Cerebellar nuclear complex (tissue), 1 donor: ENCODE measurements at regions not wholly inside any gene's neighbourhood (a gene's known extent, or its start where the extent isn't known, plus 50 kb on each side); places are given as distances from the start of the nearest gene placed in this dataset.

Experiments used
- DNase-seq, 2 experiments: peaks; one replicate each; lab custom pipeline; 2025; lab: John Stamatoyannopoulos, UW

DNA sequence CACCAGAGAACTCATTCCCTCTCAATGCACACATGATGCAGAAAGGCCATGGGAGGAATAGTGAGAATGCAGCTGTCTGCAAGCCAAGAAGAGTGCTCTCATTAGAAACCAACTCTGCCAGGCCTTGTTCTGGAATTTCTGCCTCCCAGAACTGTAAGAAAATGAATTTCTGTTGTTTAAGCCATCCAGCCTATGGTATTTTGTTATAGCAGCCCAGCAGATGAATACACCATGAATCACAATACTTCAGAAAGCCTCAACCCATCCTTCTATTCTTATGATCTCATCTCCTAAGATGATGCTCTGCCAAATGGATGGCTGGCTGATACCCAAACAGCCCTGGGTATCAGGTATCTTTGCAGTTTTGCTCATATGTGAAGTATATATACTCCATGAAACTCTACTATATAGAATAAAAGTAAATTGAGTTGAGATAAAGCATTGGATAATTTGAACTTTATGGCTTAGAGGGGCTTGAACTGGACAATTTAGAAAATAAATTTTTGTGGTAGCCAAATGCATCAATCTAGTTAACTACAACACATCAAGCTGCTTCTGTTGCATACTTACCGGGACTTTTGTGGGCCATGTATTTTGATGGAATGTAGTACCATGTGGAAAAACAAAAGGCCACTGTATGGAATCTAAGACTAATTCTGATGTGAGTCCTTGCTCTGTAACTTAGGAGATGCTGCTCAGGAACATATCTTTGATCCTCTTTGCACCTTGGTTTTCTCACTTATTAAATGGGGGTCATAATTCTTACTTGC, 245.9 kb downstream of the HS3ST1 start:
- no peak for DNase-seq

- no peak for DNase-seq
These were observed 246.7 kb downstream of the HS3ST1 start for GRCh38 chr4:11182031-11182430.

- DNase-seq, result no peak
These were observed 248.9 kb downstream of the HS3ST1 start for GRCh38 chr4:11179796-11180195.

DNA sequence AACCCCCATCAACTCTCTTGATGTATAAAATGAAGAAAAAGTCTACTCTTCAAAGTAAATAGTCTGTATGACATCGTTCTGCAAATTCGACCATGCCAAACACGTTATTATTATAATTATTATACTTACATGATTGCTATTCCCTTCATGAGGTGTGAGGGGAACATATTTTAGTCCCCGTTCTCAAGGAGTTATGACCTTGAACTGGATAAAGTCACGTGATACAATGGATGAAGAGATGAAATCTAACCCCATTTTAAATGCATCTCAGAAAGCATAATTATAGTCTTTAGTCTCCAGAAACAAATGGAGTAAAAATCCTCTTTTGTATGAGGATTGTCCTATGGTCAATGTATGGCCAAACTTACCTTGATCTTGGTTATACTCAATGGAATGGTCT, 250.3 kb downstream of the HS3ST1 start:
- DNase-seq, result no peak

DNA sequence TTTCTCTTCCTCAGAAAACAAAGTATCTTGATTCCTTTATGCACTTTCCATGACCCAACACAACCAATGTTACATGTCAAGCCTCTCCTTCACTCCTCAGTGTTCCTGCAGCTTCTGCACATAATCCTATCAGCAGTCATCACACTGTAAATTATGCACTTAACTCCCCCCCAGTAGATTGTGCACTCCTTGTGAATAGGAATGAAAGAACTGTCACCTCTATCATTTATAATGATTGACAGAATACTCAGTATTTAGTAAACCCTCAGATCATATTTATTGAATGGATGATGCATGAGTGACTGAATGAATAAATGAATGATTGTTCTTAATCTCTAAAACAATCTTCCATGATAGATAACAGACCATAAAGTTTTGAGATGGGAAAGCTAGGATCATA, 253.3 kb downstream of the HS3ST1 start:
- no peak for DNase-seq

DNA sequence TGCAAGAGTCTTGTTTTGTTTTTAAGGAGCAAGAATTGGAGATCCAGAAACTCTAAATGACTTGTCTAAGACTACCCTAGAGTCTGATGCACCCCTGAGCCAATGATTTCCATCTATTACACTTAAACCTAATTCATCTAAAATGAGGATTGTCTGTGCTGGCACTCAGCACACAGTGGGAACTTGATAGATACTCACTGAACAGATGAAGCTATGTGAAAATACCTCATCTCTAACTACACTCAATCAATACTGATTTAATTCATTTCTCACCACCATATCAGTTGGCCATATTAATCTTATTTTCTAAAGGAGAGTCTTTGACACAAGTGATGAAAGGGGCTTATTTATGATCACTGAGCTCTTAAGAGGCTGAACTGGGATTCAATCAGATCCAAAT, 262.1 kb downstream of the HS3ST1 start:
- no peak for DNase-seq

DNA sequence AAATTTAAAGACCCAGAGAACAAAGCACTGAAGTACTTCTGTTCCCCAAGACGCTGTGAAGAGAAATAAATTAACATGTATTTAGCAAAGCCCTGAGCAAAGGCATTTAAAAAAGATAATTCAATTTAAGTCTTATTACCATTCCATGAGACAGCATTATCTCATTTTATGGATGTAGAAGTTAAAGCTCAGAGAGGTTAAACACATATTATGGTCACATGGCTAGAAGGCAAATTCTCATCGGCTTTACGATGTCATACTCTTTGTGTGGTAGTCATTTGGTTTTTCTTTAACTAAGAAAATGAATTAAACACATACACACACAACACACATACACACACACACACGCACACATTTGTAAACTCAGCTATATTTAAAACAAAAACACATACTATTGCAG, 262.7 kb downstream of the HS3ST1 start:
- no peak for DNase-seq

- DNase-seq, result no peak
These were observed 263.6 kb downstream of the HS3ST1 start for GRCh38 chr4:11165052-11165451.

DNA sequence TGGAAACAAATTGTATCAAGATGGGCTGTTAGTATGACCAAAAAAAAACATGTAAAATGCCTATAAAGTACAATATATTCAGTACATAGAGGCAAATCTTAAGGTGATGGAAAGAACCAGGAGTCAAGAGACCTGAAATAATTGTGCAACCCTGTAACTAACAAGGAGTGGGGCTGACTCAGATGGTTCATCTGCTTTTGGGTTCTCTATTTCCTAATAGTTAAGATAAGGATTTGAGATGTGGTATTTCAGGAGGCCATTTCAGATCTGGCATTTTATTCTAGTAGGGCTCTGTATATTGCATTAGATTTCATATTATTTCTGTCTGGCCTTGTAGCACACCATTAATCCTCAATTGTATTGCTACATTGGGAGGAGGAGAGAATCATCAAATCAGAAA, 268.4 kb downstream of the HS3ST1 start:
- no peak for DNase-seq

DNA sequence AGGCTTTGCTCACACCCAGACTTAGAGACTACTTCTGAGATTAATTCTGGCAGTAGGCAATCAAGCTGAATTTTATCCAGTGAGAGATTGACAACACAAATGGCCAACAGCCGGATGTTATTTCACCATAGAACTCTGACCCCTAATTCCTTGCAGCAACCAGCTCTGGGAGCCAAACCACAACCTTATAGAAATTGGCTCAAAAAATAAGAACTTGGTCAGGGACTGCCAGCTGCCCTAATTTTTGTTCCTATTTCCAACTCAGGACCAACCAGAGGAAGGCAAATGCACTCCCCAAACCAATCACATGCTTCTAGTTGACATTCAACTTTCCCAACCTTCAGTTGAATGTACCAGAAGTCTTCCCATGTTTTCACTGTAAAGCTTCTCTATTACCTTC, 269.7 kb downstream of the HS3ST1 start:
- DNase-seq, result no peak

DNA sequence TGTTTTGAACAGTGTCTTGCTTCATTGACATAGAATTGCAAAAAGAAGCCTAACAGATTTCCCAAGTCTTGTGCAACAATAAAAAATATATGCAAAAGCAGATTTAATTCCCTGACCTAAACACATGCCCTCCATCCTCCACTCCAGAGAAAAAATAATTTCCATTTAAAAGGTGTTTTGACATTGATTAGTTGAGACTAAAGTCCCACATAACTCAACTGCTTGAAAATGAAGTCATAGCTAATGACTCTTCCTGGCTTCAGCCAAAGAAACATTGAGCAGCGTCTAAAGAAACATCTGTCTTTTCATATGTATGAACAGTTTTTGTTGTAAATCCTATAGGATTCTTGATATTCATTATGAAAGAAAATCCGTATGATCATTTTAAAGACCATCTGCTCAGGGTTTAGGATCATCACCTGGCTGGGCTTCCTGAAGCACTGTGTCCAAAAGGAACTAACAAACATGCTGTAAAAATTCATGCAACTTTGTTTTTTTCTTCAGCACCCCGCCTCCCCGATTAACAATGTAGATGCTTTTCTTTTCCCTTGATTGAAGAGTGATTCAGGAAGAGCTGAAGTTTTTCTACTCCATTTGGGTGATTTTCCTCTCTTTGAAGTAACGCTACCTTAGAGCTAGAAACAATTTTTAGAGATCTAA, 273.4 kb downstream of the HS3ST1 start:
- peak in 1 of 2 experiments; percentile 23 for DNase-seq

DNA sequence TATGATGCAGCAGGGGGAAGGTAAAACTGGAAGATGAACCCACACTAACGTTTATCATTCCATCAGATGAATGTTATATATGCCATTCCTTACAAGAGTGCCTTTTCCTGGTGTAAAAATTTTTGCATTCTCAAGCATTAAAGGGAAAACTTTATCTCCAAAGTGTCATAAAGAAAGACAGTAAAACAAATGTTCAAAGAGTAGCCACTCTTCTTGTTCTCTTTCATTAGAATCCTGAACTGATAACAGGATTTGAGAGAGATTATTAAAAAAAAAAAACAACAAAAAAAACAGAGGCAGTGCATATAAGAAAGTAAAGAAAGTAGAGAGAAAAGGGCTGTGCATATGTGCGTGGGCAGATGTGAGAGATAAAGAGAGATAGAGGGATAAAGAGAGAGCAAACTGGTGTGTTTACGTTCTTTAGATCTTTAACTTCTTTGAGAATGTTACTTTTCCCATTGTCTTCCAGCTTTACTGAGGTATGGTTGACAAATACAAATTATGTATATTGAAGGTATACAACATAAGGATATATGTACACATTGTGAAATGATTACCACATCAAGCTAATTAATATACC, 275.4 kb downstream of the HS3ST1 start:
- no peak for DNase-seq

GRCh38 chr4:11152684-11153083, 276.0 kb downstream of the HS3ST1 start:
- no peak for DNase-seq

- DNase-seq, result no peak
These were observed 277.2 kb downstream of the HS3ST1 start for GRCh38 chr4:11151500-11151899.

DNA sequence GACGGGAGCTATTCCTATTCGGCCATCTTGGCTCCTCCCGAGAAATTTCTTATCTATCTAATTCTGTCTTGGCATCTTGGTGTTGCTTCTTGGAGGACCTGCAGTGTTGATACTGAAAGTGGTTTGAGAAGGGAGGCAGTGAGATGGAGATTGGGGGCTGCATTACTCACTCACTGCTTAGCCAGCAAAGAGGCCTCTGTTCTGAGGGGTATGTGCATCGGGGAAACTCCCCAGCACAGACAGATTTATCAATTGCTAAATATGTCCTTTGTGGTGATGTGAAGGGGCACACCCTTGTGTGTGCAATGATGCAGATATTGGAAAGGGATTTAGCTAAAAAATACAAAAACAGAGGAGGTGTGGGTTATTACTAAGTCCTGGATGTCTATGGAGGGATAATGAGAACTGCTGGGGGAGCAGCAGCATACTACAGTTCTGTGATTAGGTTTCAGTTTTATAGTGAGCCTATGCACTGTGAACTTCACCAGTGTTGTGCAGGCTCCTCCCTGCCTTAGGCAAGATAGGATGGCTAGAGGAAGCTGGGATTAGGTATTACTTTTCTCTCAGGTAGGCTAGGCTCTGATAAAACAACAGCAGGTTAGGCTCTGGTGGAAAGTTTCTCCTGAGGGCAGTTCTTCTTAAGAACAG, 279.0 kb downstream of the HS3ST1 start:
- no peak for DNase-seq

GRCh38 chr4:11139871-11140270, 288.8 kb downstream of the HS3ST1 start:
- DNase-seq, result no peak

DNA sequence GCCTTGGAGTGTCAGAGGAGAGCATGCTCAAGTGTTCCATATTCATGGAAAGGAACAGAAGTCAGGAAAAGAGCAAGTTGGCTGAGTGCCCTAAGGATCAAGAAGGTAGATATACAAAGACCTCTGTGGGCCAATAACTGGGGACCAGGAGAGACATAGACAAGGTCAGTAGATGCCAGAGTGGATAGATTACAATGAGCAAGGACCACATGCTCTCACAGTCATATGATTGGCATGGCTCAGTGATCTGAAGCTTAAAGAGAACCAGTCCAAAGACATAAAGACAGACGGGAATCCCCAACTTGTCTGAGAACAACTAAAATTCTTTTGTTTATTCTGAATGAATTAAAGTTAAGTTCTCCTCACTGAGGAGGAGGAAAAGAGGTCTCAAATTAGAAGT, 289.7 kb downstream of the HS3ST1 start:
- no peak for DNase-seq

DNA sequence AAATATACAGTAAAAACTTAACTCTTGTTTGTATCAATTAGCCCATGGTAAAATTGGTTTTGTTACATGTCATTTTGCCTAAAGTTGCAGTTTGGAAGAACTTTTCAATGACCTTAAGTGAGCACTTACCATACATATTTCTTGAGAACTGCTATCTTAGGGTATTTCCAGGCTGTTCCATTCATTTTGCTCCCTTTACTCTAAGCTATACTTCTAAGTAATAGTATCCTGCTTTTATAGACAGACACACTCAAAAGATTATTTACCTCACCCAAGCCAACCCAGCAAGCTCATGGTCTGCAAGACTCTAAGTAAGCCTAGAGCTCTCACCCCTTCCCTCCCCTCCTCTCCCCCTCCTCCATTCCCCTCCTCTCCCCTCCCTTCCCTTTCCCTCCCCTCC, 294.0 kb downstream of the HS3ST1 start:
- no peak for DNase-seq

DNA sequence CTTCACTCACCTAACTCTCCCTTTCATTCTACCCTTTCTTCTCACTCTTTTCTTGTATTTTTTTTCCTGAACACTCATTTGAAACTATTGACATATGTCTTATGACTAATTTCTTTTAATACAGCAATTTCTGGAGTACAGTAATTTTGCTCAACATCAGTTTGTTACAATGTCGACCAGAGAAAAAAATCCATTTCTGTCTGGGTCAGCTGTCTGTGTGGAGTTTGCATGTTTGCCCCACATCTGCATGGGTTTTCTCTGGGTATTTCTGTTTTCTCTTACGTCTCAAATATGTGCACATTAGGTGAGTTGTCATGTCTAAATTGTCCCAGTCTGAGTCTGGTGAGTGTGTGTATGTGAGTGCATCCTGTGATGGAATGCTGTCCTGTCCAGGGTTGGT, 294.8 kb downstream of the HS3ST1 start:
- no peak for DNase-seq

DNA sequence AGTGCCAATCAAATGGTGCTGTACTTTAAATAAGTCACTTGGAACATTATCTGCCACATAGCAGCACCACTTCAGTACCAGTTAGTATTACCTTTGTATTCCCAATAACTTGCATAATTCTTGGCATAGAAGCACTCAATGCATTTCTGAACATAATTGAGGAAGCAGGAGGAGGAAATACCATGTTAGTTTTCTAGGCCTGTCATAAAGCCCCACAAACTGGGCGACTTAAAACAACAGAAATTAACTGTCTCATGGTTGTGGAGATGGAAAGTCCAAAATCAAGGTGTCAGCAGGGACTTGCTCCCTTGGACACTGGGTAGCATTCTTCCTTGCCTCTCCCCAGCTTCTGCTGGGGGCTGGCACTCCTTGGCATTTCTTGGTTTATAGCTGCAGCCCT, 296.2 kb downstream of the HS3ST1 start:
- DNase-seq, result no peak

- no peak for DNase-seq
These were observed 297.2 kb downstream of the HS3ST1 start for GRCh38 chr4:11131491-11131890.

DNA sequence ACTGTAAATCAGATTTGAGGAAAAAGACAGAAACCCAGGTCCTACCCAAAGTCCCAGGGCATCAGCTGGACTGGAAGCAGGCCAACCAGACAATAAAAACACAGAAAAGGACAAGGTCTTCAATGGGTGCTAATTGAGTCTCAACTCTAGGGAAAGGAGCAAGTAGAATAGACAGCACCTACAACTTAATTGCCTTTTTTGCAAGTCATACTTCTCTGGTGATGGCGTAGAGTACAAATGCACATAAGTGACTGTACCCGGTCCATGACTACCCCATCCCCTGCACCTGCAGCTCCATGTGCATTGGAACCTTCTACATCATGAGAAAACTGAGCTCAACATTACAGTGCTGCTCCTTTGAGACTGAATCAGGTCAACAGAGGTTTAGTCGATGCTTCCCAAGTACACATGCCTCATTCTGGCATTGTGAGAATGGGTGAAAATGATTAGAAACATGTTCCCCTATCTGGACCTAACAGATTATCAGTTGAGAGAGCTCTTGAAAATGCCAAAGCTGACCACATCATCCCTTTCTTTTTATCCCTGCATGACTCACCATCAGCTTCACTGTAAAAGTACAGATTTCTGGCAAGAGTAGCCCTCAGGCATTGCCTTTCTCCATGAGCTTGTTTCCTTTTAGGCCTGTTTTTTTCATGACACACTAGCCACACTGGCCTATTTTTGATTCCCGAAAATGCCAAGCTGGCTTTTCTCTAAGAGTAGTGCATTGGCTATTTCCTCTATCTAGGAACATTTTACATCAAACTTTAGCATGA, 298.3 kb downstream of the HS3ST1 start:
- peak in 1 of 2 experiments; percentile 32 for DNase-seq
